A549 (cell line): ENCODE measurements at regions not wholly inside any gene's neighbourhood (a gene's known extent, or its start where the extent isn't known, plus 50 kb on each side); places are given as distances from the start of the nearest gene placed in this dataset.
A peak's percentile ranks its signal among the peaks of the same experiment; 100 is the strongest.

Experiments
- ATAC-seq, 2 experiments: fragments of 200-7000 bp in 1 of 2; fragments of >200 bp in 1 of 2; cut with Nextera tagmentation in 1 of 2; cut with Tn5 transposase in 1 of 2; 3 replicates each; pipeline versions ENCODE4 v1.8.0 to v1.9.1; 2018 to 2020; ENCODE audit warnings: mild to moderate bottlenecking in 1 of 2, moderate library complexity in 1 of 2
- CTCF ChIA-PET: fragments of 300-600 bp; sonication (Branson Sonifier 250); formaldehyde crosslinking; extraction: SDS; loops from one replicate; lab custom pipeline; 2021; ENCODE audit warnings: antibody characterized with exemption, inconsistent platforms; lab: Yijun Ruan, JAX
- POLR2A ChIA-PET: fragments of 350-600 bp; formaldehyde crosslinking; extraction: SDS; loops from one replicate; lab custom pipeline; 2021; ENCODE audit warnings: antibody characterized with exemption, inconsistent platforms; lab: Yijun Ruan, JAX
- DNase-seq, 2 experiments: peaks; one replicate each; pipeline versions ENCODE4 v3.0.0 to v3.0.0-alpha.2; 2011 to 2016; ENCODE audit warnings: low read depth in 1 of 2, low spot score in 1 of 2
- FAIRE-seq: peaks from 2 replicates; lab custom pipeline; 2011; peaks lifted over from hg19 to GRCh38; lab: Jason Lieb, UNC
- H3K27ac ChIP-seq, 2 experiments: fragments of >200 bp; sonication (Bioruptor Twin); formaldehyde crosslinking; 3 replicates each; pipeline ENCODE4 v1.5.1; 2016 to 2017
- H3K4me1 ChIP-seq: fragments of >200 bp; sonication (Bioruptor Twin); formaldehyde crosslinking; 3 replicates; pipeline ENCODE4 v1.6.1; 2016
- H3K4me2 ChIP-seq: fragments of >200 bp; sonication (Bioruptor Twin); formaldehyde crosslinking; 3 replicates; pipeline ENCODE4 v1.6.1; 2016
- H3K4me3 ChIP-seq: fragments of >200 bp; sonication (Bioruptor Twin); formaldehyde crosslinking; 3 replicates; pipeline ENCODE4 v1.5.1; 2016
- H3K9me3 ChIP-seq: fragments of >200 bp; sonication (Bioruptor Twin); formaldehyde crosslinking; 3 replicates; pipeline ENCODE4 v1.6.1; 2016
- ATOH8 ChIP-seq: fragments of 250-450 bp; sonication (Bioruptor Pico); IDR thresholded peaks from 2 replicates; pipeline ENCODE4 v1.5.0; 2020; ENCODE audit warnings: low read depth, mild to moderate bottlenecking, moderate library complexity
- BHLHE40 ChIP-seq: IDR thresholded peaks from 2 replicates; pipeline ENCODE4 v1.6.1; 2012; ENCODE audit warnings: low read depth, low read length, inconsistent platforms
- CBX8 ChIP-seq: fragments of 200-600 bp; sonication (generic); IDR thresholded peaks from 2 replicates; pipeline ENCODE4 v1.6.1; 2016
- CHD2 ChIP-seq: fragments of 150-350 bp; IDR thresholded peaks from 2 replicates; pipeline ENCODE4 v1.6.1; 2014; ENCODE audit warnings: low read length; ENCODE audit not compliant: partially characterized antibody
- CHD4 ChIP-seq: fragments of 200-600 bp; sonication (generic); IDR thresholded peaks from 2 replicates; pipeline ENCODE4 v1.6.1; 2016; ENCODE audit warnings: antibody characterized with exemption, mild to moderate bottlenecking, borderline replicate concordance
- EHMT2 ChIP-seq: fragments of 200-600 bp; sonication (generic); IDR thresholded peaks from 2 replicates; pipeline ENCODE4 v1.6.1; 2016; ENCODE audit warnings: antibody characterized with exemption, low read depth, mild to moderate bottlenecking, moderate library complexity
- EP300 ChIP-seq, 2 experiments: fragments of >200 bp; sonication (Bioruptor Twin); formaldehyde crosslinking; IDR thresholded peaks; 2 replicates in 1 of 2; 3 replicates in 1 of 2; pipeline ENCODE4 v1.6.1; 2016 to 2017
- FOSB ChIP-seq: fragments of 250-450 bp; sonication (Bioruptor Pico); IDR thresholded peaks from 2 replicates; pipeline ENCODE4 v1.5.0; 2020; ENCODE audit warnings: mild to moderate bottlenecking, moderate library complexity
- FOSL2 ChIP-seq, 2 experiments: fragments of 450-650 bp in 1 of 2; fragments of >200 bp in 1 of 2; sonication (Bioruptor Twin) in 1 of 2; formaldehyde crosslinking; IDR thresholded peaks; 2 replicates each; pipeline versions ENCODE4 v1.5.0 to v1.6.1; 2016 to 2020; ENCODE audit warnings: mild to moderate bottlenecking in 1 of 2, moderate library complexity in 1 of 2
- FOXS1 ChIP-seq: fragments of 250-450 bp; sonication (Bioruptor Pico); IDR thresholded peaks from 2 replicates; pipeline ENCODE4 v1.5.0; 2020; ENCODE audit warnings: mild to moderate bottlenecking, moderate library complexity
- GATA3 ChIP-seq: IDR thresholded peaks from 2 replicates; pipeline ENCODE4 v1.6.1; 2012; ENCODE audit warnings: borderline replicate concordance
- HOXB13 ChIP-seq: fragments of 250-450 bp; sonication (Bioruptor Pico); IDR thresholded peaks from 2 replicates; pipeline ENCODE4 v1.5.0; 2020; ENCODE audit warnings: low read depth, mild to moderate bottlenecking, moderate library complexity
- HOXB5 ChIP-seq: fragments of 250-450 bp; sonication (Bioruptor Pico); IDR thresholded peaks from 2 replicates; pipeline ENCODE4 v1.5.0; 2020; ENCODE audit warnings: mild to moderate bottlenecking, moderate library complexity
- JUNB ChIP-seq: fragments of >200 bp; sonication (Bioruptor Twin); formaldehyde crosslinking; IDR thresholded peaks from 2 replicates; pipeline ENCODE4 v1.6.1; 2016
- KDM5A ChIP-seq: fragments of 200-600 bp; sonication (generic); IDR thresholded peaks from 2 replicates; pipeline ENCODE4 v1.6.1; 2016; ENCODE audit warnings: antibody characterized with exemption, mild to moderate bottlenecking
- MYC ChIP-seq: IDR thresholded peaks from 2 replicates; pipeline ENCODE4 v1.6.1; 2012; ENCODE audit warnings: mild to moderate bottlenecking, inconsistent platforms, low read length, improper control_type of control experiment, borderline replicate concordance
- NPAS2 ChIP-seq: fragments of 250-450 bp; sonication (Bioruptor Pico); IDR thresholded peaks from 2 replicates; pipeline ENCODE4 v1.8.0; 2022; ENCODE audit warnings: mild to moderate bottlenecking, moderate library complexity, borderline replicate concordance
- PHF8 ChIP-seq: fragments of 200-600 bp; sonication (generic); IDR thresholded peaks from 2 replicates; pipeline ENCODE4 v1.6.1; 2016; ENCODE audit warnings: low read depth, mild to moderate bottlenecking, antibody characterized with exemption, moderate library complexity, borderline replicate concordance
- POLR2AphosphoS2 ChIP-seq: conservative IDR thresholded peaks from 2 replicates; pipeline ENCODE4 v1.6.1; 2012; ENCODE audit warnings: low read length, improper control_type of control experiment, inconsistent platforms
- RNF2 ChIP-seq: fragments of 200-600 bp; sonication (generic); IDR thresholded peaks from 2 replicates; pipeline ENCODE4 v1.6.1; 2016; ENCODE audit warnings: low read depth, mild to moderate bottlenecking, antibody characterized with exemption, moderate library complexity, borderline replicate concordance
- TFCP2L1 ChIP-seq: fragments of 250-450 bp; sonication (Bioruptor Pico); IDR thresholded peaks from 2 replicates; pipeline ENCODE4 v1.5.0; 2021; ENCODE audit warnings: mild to moderate bottlenecking
- TP53 ChIP-seq: fragments of 250-450 bp; sonication (Bioruptor Pico); IDR thresholded peaks from 2 replicates; pipeline ENCODE4 v1.5.0; 2021; ENCODE audit warnings: mild to moderate bottlenecking, moderate library complexity
- USF2 ChIP-seq: fragments of 450-650 bp; IDR thresholded peaks from 2 replicates; pipeline ENCODE4 v1.6.1; 2014; ENCODE audit warnings: antibody characterized with exemption
- ZC3H11A ChIP-seq: fragments of 450-650 bp; IDR thresholded peaks from 2 replicates; pipeline ENCODE4 v1.6.1; 2014; ENCODE audit warnings: antibody characterized with exemption, mild to moderate bottlenecking
- ZNF302 ChIP-seq: fragments of 250-450 bp; sonication (Bioruptor Pico); IDR thresholded peaks from 2 replicates; pipeline ENCODE4 v1.9.0; 2021; ENCODE audit warnings: inconsistent platforms, mild to moderate bottlenecking, moderate library complexity
- WGBS: methylation state at CpG from one replicate; pipeline ENCODE4 v1.1.6; 2017; ENCODE audit errors: missing lambda C conversion rate; 5-methylcytosine and 5-hydroxymethylcytosine counted together
- TF ChIP-seq, protein P1 (sequence below): IDR thresholded peaks from 2 replicates; pipeline ENCODE4 v1.6.1; 2012
- TF ChIP-seq, protein P2 (sequence below): fragments of >200 bp; sonication (Bioruptor Twin); formaldehyde crosslinking; IDR thresholded peaks from 3 replicates; pipeline ENCODE4 v1.5.1; 2016

DNA sequence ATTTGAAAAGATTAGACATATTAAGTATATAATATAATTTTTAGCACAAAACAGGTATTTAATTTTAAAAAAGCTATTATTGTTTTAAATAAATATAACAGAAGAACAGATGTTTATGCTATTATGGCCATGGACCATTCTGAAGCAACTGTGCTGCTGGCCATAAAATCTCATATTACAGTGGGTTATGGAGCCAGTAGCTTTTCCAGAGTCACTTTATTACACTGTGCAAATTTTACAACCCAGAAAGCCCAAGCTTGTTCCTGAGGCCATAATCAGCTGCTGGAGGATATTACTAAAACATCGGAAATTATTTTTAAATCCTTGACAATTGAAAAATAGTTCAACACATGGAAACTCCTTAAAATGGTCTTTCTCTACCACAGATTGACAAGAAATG, 557.3 kb upstream of the KCNMB2 start:
- H3K4me1 ChIP-seq = peaks cover 22% of the 10 kb centered on the region
- WGBS = 91% methylated on average over 1 of the region's 1 CpG
- CTCF ChIA-PET = no interaction called here
- H3K4me2 ChIP-seq = no peak overlapping the region
- ATAC-seq = no peak
- TF ChIP-seq CHD4 (no peak), ZNF302 (CRISPR knock-in tag) (no peak), HOXB13 (no peak), PHF8 (no peak), EHMT2 (no peak), TFCP2L1 (no peak), HOXB5 (CRISPR knock-in tag) (no peak), CBX8 (no peak)
- H3K4me3 ChIP-seq = no peak overlapping the region
- FAIRE-seq = no peak
- H3K27ac ChIP-seq = peak overlapping the region in 1 of 2 experiments; percentile 53; a peak in 1 of 6 replicates
- H3K9me3 ChIP-seq = no peaks in the 10 kb centered on the region
- DNase-seq = no peak
- POLR2A ChIA-PET = no interaction called here

GRCh38 chr3:177979703-177980102, 556.5 kb upstream of the KCNMB2 start:
- CTCF ChIA-PET = no interaction called here
- POLR2A ChIA-PET = no interaction called here
- ATAC-seq = no peak
- 75% methylated on average over 1 of the region's 1 CpG for WGBS
- Histone ChIP-seq H3K4me1 (peaks cover 22% of the 10 kb centered on the region), H3K4me2 (no peak overlapping the region), H3K9me3 (no peaks in the 10 kb centered on the region), H3K27ac (peak overlapping the region in 1 of 2 experiments; percentile 53; a peak in 2 of 6 replicates), H3K4me3 (no peak overlapping the region)
- FAIRE-seq = no peak
- TF ChIP-seq POLR2AphosphoS2 = no peak
- no peak for DNase-seq

- POLR2A ChIA-PET = no interaction called here
These were observed 554.7 kb upstream of the KCNMB2 start for GRCh38 chr3:177981576-177981975.

GRCh38 chr3:177982034-177982433, 554.2 kb upstream of the KCNMB2 start:
- no peaks in the 10 kb centered on the region for H3K9me3 ChIP-seq
- H3K4me2 ChIP-seq = 0 out of 3 replicates have a peak overlapping the region, but pooled peaks have one; percentile 15
- 27% methylated on average over 1 of the region's 1 CpG for WGBS
- DNase-seq (no peak), ATAC-seq (no peak), FAIRE-seq (no peak)
- H3K27ac ChIP-seq = peak overlapping the region in 1 of 2 experiments; percentile 37; a peak in 1 of 6 replicates
- CTCF ChIA-PET = no interaction called here
- peaks cover 21% of the 10 kb centered on the region for H3K4me1 ChIP-seq
- H3K4me3 ChIP-seq = no peak overlapping the region
- POLR2A ChIA-PET = no interaction called here
- TF ChIP-seq, protein P1, sequence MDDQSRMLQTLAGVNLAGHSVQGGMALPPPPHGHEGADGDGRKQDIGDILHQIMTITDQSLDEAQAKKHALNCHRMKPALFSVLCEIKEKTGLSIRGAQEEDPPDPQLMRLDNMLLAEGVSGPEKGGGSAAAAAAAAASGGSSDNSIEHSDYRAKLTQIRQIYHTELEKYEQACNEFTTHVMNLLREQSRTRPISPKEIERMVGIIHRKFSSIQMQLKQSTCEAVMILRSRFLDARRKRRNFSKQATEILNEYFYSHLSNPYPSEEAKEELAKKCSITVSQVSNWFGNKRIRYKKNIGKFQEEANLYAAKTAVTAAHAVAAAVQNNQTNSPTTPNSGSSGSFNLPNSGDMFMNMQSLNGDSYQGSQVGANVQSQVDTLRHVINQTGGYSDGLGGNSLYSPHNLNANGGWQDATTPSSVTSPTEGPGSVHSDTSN = no peak
- TF ChIP-seq, protein P2, sequence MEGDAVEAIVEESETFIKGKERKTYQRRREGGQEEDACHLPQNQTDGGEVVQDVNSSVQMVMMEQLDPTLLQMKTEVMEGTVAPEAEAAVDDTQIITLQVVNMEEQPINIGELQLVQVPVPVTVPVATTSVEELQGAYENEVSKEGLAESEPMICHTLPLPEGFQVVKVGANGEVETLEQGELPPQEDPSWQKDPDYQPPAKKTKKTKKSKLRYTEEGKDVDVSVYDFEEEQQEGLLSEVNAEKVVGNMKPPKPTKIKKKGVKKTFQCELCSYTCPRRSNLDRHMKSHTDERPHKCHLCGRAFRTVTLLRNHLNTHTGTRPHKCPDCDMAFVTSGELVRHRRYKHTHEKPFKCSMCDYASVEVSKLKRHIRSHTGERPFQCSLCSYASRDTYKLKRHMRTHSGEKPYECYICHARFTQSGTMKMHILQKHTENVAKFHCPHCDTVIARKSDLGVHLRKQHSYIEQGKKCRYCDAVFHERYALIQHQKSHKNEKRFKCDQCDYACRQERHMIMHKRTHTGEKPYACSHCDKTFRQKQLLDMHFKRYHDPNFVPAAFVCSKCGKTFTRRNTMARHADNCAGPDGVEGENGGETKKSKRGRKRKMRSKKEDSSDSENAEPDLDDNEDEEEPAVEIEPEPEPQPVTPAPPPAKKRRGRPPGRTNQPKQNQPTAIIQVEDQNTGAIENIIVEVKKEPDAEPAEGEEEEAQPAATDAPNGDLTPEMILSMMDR = no peak
- no peak for TF ChIP-seq FOSB (CRISPR knock-in tag)
- TF ChIP-seq FOSL2 (IDR thresholded peaks at IDR 0.05) = no peak
- no peak for TF ChIP-seq FOSL2 (CRISPR knock-in tag; IDR thresholded peaks at IDR 0.05)
- TF ChIP-seq ATOH8 (CRISPR knock-in tag) = no peak
- TF ChIP-seq ZC3H11A = no peak
- no peak for TF ChIP-seq KDM5A
- no peak for TF ChIP-seq FOXS1 (CRISPR knock-in tag)
- TF ChIP-seq MYC = no peak
- TF ChIP-seq RNF2 = no peak
- no peak for TF ChIP-seq TP53 (CRISPR knock-in tag)
- TF ChIP-seq NPAS2 = no peak
- TF ChIP-seq EP300 (IDR thresholded peaks at IDR 0.05) = no peak
- no peak for TF ChIP-seq CHD2
- no peak for TF ChIP-seq GATA3
- no peak for TF ChIP-seq JUNB
- TF ChIP-seq USF2 = no peak

More at GRCh38 chr3:177981576-177981975, 554.7 kb upstream of the KCNMB2 start:
- FAIRE-seq (no peak), DNase-seq (no peak), ATAC-seq (no peak)
- Histone ChIP-seq H3K4me2 (0 out of 3 replicates have a peak overlapping the region, but pooled peaks have one; percentile 15), H3K4me1 (peaks cover 22% of the 10 kb centered on the region), H3K4me3 (no peak overlapping the region)
- TF ChIP-seq BHLHE40 = no peak
- TF ChIP-seq, all 56 proteins: peak for 0
- CTCF ChIA-PET = no interaction called here
- Histone ChIP-seq H3K9me3 (no peaks in the 10 kb centered on the region), H3K27ac (peak overlapping the region in 1 of 2 experiments; percentile 37; a peak in 2 of 6 replicates)
